ENCODE measurements at regions not wholly inside any gene's neighbourhood (a gene's known extent, or its start where the extent isn't known, plus 50 kb on each side); places are given as distances from the start of the nearest gene placed in this dataset.

GRCh38 chr15:69590201-69590710, 137.6 kb downstream of the RPLP1 start:
- peaks cover 5% of the 10 kb centered on the region for H3K4me1 ChIP-seq (ENCODE audit: insufficient read depth)
- H3K36me3 ChIP-seq: no peaks in the 10 kb centered on the region
- no peak overlapping the region for H3K4me3 ChIP-seq
- TF ChIP-seq EP300 (IDR thresholded peaks at IDR 0.05): no peak
- TF ChIP-seq POLR2A (IDR thresholded peaks at IDR 0.05): no peak
- no peak overlapping the region for H3K27ac ChIP-seq
- 64 to 72% (median 66%) methylated on average over 8 of the region's 8 CpGs for WGBS, 3 donors
- no peaks in the 10 kb centered on the region for H3K27me3 ChIP-seq
- no peaks in the 10 kb centered on the region for H3K9me3 ChIP-seq
- no peak for DNase-seq
- intact Hi-C loops (cut with DNase I): no loop called here

DNA sequence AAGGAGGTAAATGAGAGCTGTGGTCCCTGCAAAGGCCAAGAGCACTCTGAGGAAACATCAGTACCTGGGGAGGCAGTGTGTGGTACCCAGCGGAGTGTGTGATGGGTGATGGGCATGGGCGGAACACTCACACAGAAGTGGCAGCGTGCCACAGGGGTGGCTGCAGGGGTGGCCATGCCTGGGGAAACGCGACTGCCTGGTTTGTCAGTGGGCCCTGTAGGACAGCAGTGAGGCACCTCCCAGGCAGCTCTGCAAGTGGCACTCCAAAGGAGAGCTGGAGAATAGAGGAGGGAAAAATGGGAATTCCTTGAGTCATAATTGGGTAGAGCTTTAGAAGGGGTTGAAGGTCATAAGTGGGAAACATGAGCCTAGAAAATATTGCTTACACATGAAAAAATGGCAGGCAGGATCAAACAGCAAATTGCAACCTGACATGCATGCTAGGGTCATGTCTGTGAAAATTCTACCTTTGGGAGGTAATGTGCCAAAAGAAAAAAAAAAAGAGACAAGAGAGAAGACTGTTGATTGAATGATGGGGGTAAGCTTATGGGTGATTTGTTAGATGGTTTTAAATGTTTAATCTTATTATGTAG, 138.4 kb downstream of the RPLP1 start:
- Histone ChIP-seq H3K27ac (no peak overlapping the region), H3K4me3 (no peak overlapping the region), H3K36me3 (no peaks in the 10 kb centered on the region), H3K4me1 (ENCODE audit: insufficient read depth) (peaks cover 10% of the 10 kb centered on the region), H3K27me3 (no peaks in the 10 kb centered on the region), H3K9me3 (no peaks in the 10 kb centered on the region)
- intact Hi-C loops (cut with DNase I): no loop called here
- no peak for DNase-seq
- WGBS, 3 donors: 91 to 96% (median 92%) methylated on average over 5 of the region's 5 CpGs
- TF ChIP-seq, protein P1, sequence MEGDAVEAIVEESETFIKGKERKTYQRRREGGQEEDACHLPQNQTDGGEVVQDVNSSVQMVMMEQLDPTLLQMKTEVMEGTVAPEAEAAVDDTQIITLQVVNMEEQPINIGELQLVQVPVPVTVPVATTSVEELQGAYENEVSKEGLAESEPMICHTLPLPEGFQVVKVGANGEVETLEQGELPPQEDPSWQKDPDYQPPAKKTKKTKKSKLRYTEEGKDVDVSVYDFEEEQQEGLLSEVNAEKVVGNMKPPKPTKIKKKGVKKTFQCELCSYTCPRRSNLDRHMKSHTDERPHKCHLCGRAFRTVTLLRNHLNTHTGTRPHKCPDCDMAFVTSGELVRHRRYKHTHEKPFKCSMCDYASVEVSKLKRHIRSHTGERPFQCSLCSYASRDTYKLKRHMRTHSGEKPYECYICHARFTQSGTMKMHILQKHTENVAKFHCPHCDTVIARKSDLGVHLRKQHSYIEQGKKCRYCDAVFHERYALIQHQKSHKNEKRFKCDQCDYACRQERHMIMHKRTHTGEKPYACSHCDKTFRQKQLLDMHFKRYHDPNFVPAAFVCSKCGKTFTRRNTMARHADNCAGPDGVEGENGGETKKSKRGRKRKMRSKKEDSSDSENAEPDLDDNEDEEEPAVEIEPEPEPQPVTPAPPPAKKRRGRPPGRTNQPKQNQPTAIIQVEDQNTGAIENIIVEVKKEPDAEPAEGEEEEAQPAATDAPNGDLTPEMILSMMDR (IDR thresholded peaks at IDR 0.05): no peak
- TF ChIP-seq EP300 (IDR thresholded peaks at IDR 0.05) (no peak), POLR2A (IDR thresholded peaks at IDR 0.05) (no peak)

DNA sequence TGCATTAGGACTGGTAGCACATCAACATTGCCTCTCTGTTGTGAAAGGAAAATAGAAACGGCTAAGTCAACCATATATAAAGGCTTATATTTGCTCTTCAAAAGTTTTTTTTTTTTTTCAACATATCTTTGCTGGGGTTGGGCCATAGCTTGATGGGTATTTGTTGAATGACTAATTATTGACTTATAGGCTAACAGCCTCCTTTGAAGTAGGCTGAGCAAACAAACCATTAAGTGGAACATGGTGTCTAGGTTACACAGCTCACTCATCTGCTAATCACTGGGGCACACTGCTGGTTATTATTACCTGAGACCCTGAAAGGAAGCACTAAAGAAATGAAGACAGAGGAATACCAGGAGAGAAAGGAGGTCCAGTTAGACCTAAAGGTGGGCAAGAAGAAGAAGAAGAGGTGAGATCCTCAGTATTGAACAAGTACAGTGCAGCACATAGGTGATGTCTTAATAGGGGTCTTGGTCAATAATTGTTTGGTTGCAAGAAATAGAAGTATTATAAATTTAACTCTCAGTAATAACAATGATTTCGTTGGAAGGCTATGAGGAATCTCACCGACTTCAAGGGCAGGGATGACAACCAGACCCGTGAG, 139.4 kb downstream of the RPLP1 start:
- intact Hi-C loops (cut with DNase I): no loop called here
- DNase-seq: no peak
- Histone ChIP-seq H3K4me3 (no peak overlapping the region), H3K36me3 (no peaks in the 10 kb centered on the region), H3K4me1 (ENCODE audit: insufficient read depth) (peaks cover 10% of the 10 kb centered on the region), H3K27ac (no peak overlapping the region), H3K9me3 (no peaks in the 10 kb centered on the region), H3K27me3 (no peaks in the 10 kb centered on the region)
- TF ChIP-seq EP300 (IDR thresholded peaks at IDR 0.05): no peak
- TF ChIP-seq, protein P1 (IDR thresholded peaks at IDR 0.05): no peak
- 89 to 92% (median 90%) methylated on average over 4 of the region's 4 CpGs for WGBS, 3 donors

DNA sequence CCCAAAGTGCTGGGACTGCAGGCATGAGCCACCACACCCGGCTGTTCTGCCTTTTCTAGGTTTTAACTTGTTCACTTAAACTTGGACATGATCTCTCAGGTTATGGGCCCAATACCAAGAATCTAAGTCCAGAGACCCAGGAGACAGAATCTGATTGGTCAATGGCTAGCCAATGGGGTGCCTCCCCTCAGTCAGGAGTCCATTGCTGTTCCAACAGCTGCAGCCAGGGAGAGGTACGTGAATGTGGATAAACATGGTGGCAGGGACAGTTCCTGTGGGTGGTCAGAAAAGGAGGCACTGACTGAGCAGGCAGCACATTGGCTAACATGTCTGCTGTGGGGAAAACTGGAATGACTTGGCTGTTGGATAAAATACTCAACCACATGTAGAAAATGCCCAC, 140.3 kb downstream of the RPLP1 start:
- TF ChIP-seq, protein P1 (IDR thresholded peaks at IDR 0.05): no peak
- TF ChIP-seq EP300 (IDR thresholded peaks at IDR 0.05) (no peak), POLR2A (IDR thresholded peaks at IDR 0.05) (no peak)
- Histone ChIP-seq H3K9me3 (no peaks in the 10 kb centered on the region), H3K27ac (no peak overlapping the region), H3K4me3 (no peak overlapping the region), H3K27me3 (no peaks in the 10 kb centered on the region), H3K36me3 (no peaks in the 10 kb centered on the region), H3K4me1 (ENCODE audit: insufficient read depth) (peaks cover 10% of the 10 kb centered on the region)
- WGBS, 3 donors: 71 to 80% (median 75%) methylated on average over 2 of the region's 2 CpGs
- intact Hi-C loops (cut with DNase I): no loop called here
- no peak for DNase-seq

- intact Hi-C loops (cut with DNase I): no loop called here
- TF ChIP-seq POLR2A (IDR thresholded peaks at IDR 0.05) (no peak), EP300 (IDR thresholded peaks at IDR 0.05) (no peak)
- TF ChIP-seq, protein P1 (IDR thresholded peaks at IDR 0.05): no peak
- no peak overlapping the region for H3K27ac ChIP-seq
- H3K4me3 ChIP-seq: no peak overlapping the region
- no peaks in the 10 kb centered on the region for H3K27me3 ChIP-seq
- peaks cover 10% of the 10 kb centered on the region for H3K4me1 ChIP-seq (ENCODE audit: insufficient read depth)
- WGBS, 3 donors: 93 to 96% (median 96%) methylated on average over 7 of the region's 7 CpGs
- no peaks in the 10 kb centered on the region for H3K9me3 ChIP-seq
- DNase-seq: no peak
- no peaks in the 10 kb centered on the region for H3K36me3 ChIP-seq
Measured at GRCh38 chr15:69593488-69593887, 140.9 kb downstream of the RPLP1 start.
